ENCODE measurements at regions not wholly inside any gene's neighbourhood (a gene's known extent, or its start where the extent isn't known, plus 50 kb on each side); places are given as distances from the start of the nearest gene placed in this dataset.

- TF ChIP-seq CTCF (IDR thresholded peaks at IDR 0.05) (no peak), POLR2A (IDR thresholded peaks at IDR 0.05) (no peak)
Observed at GRCh38 chr2:15864176-15864769, 76.1 kb upstream of the MYCN start.

All from body of pancreas (tissue), 4 donors.